Colonic mucosa (tissue), 4 donors: ENCODE measurements at regions not wholly inside any gene's neighbourhood (a gene's known extent, or its start where the extent isn't known, plus 50 kb on each side); places are given as distances from the start of the nearest gene placed in this dataset.

Experiments
- DNase-seq: peaks from one replicate; pipeline ENCODE4 v3.0.0-alpha.2; 2020
- H3K27ac ChIP-seq: fragments of 200-600 bp; one replicate; pipeline ENCODE4 v1.8.0; 2021
- H3K27me3 ChIP-seq: fragments of 200-600 bp; one replicate; pipeline ENCODE4 v1.8.0; 2021
- H3K36me3 ChIP-seq: fragments of 200-600 bp; one replicate; pipeline ENCODE4 v1.8.0; 2021
- H3K4me1 ChIP-seq: fragments of 200-600 bp; one replicate; pipeline ENCODE4 v1.8.0; 2021; ENCODE audit warnings: mild to moderate bottlenecking
- H3K4me3 ChIP-seq: fragments of 200-600 bp; one replicate; pipeline ENCODE4 v1.8.0; 2021
- H3K9ac ChIP-seq, 2 donors: one replicate each; pipeline ENCODE4 v1.7.0; 2013; ENCODE audit warnings: control low read depth in 2 of 2, low read depth in 2 of 2, low read length in 2 of 2
- H3K9me3 ChIP-seq: fragments of 200-600 bp; one replicate; pipeline ENCODE4 v1.8.0; 2021
- CTCF ChIP-seq: fragments of 200-600 bp; IDR thresholded peaks from one replicate; pipeline ENCODE4 v1.8.0; 2022; ENCODE audit warnings: antibody characterized with exemption, mild to moderate bottlenecking
- intact Hi-C: fragments of 100-400 bp; cut with DNase I; formaldehyde crosslinking; loops from one replicate; pipeline ENCODE4 v1.14.1; 2022
- donor health status: healthy.
- donor health status: DM: no; HTN: no; CAD: no.
- donor health status: DM: no; HTN: no; CAD: no.

GRCh38 chr2:7988440-7988839 lies 693.4 kb upstream of the ID2 start:
- no peak overlapping the region for H3K9ac ChIP-seq
- H3K4me1 ChIP-seq, result no peaks in the 10 kb centered on the region
- H3K27ac ChIP-seq, result no peak overlapping the region
- no peak for TF ChIP-seq CTCF
- H3K27me3 ChIP-seq, result no peaks in the 10 kb centered on the region
- H3K4me3 ChIP-seq, result no peak overlapping the region
- intact Hi-C loops, result no loop called here
- H3K9me3 ChIP-seq, result no peaks in the 10 kb centered on the region
- no peak for DNase-seq
- no peaks in the 10 kb centered on the region for H3K36me3 ChIP-seq

- no peak for DNase-seq
- intact Hi-C loops, result no loop called here
- Histone ChIP-seq H3K36me3 (no peaks in the 10 kb centered on the region), H3K9me3 (no peaks in the 10 kb centered on the region), H3K27ac (no peak overlapping the region), H3K4me3 (no peak overlapping the region), H3K27me3 (no peaks in the 10 kb centered on the region), H3K9ac (no peak overlapping the region), H3K4me1 (no peaks in the 10 kb centered on the region)
- no peak for TF ChIP-seq CTCF
These were observed 692.0 kb upstream of the ID2 start for GRCh38 chr2:7989823-7990222.

- intact Hi-C loops, result no loop called here
- Histone ChIP-seq H3K27ac (no peak overlapping the region), H3K9ac (no peak overlapping the region), H3K9me3 (no peaks in the 10 kb centered on the region), H3K36me3 (no peaks in the 10 kb centered on the region), H3K4me1 (no peaks in the 10 kb centered on the region), H3K27me3 (no peaks in the 10 kb centered on the region), H3K4me3 (no peak overlapping the region)
- no peak for DNase-seq
- TF ChIP-seq CTCF, result no peak
These were observed 688.9 kb upstream of the ID2 start for GRCh38 chr2:7992612-7993602.

- Histone ChIP-seq H3K4me3 (no peak overlapping the region), H3K27ac (no peak overlapping the region), H3K4me1 (no peaks in the 10 kb centered on the region), H3K27me3 (no peaks in the 10 kb centered on the region), H3K9me3 (no peaks in the 10 kb centered on the region), H3K9ac (no peak overlapping the region), H3K36me3 (no peaks in the 10 kb centered on the region)
- no peak for DNase-seq
- no peak for TF ChIP-seq CTCF
- intact Hi-C loops, result no loop called here
These were observed 687.4 kb upstream of the ID2 start for GRCh38 chr2:7994397-7994951.

- no peak for DNase-seq
- H3K9ac ChIP-seq, result no peak overlapping the region
- TF ChIP-seq CTCF, result no peak
- no peak overlapping the region for H3K27ac ChIP-seq
- H3K4me3 ChIP-seq, result no peak overlapping the region
- no peaks in the 10 kb centered on the region for H3K9me3 ChIP-seq
- H3K36me3 ChIP-seq, result no peaks in the 10 kb centered on the region
- H3K27me3 ChIP-seq, result no peaks in the 10 kb centered on the region
- no peaks in the 10 kb centered on the region for H3K4me1 ChIP-seq
- intact Hi-C loops, result no loop called here
These were observed 684.6 kb upstream of the ID2 start for GRCh38 chr2:7997279-7997678.
